Tibial nerve (tissue), 4 donors: ENCODE measurements at regions not wholly inside any gene's neighbourhood (a gene's known extent, or its start where the extent isn't known, plus 50 kb on each side); places are given as distances from the start of the nearest gene placed in this dataset.
A peak's percentile ranks its signal among the peaks of the same experiment; 100 is the strongest.

Experiments
- DNase-seq, 2 donors: peaks; one replicate each; pipeline ENCODE4 v3.0.0-alpha.2; 2019; ENCODE audit warnings: low spot score in 2 of 2
- H3K27ac ChIP-seq, 4 donors: fragments of 200-600 bp; sonication (generic) in 3 of 4; one replicate each; pipeline ENCODE4 v1.5.1; 2017 to 2019; ENCODE audit warnings: mild to moderate bottlenecking in 1 of 4
- H3K27me3 ChIP-seq, 2 donors: fragments of 200-600 bp; sonication (generic) in 1 of 2; one replicate each; pipeline versions ENCODE4 v1.5.1 to v1.6.0; 2017 to 2019
- H3K36me3 ChIP-seq, 3 donors: fragments of 200-600 bp; sonication (generic); one replicate each; pipeline ENCODE4 v1.5.1; 2018 to 2019
- H3K4me1 ChIP-seq, 4 donors: fragments of 200-600 bp; sonication (generic) in 3 of 4; one replicate each; pipeline ENCODE4 v1.5.1; 2017 to 2019
- H3K4me3 ChIP-seq, 4 donors: fragments of 200-600 bp; sonication (generic) in 3 of 4; one replicate each; pipeline ENCODE4 v1.5.1; 2017 to 2019; ENCODE audit warnings: mild to moderate bottlenecking in 1 of 4, moderate library complexity in 1 of 4
- H3K9me3 ChIP-seq, 4 donors: fragments of 200-600 bp; sonication (generic) in 3 of 4; one replicate each; pipeline ENCODE4 v1.5.1; 2017 to 2019
- CTCF ChIP-seq, 5 experiments: fragments of 200-600 bp in 3 of 5; fragments of 450-650 bp in 2 of 5; sonication (generic) in 3 of 5; IDR thresholded peaks; one replicate each; pipeline ENCODE4 v1.5.1; 2016 to 2019; ENCODE audit warnings: antibody characterized with exemption in 5 of 5, mild to moderate bottlenecking in 3 of 5, moderate library complexity in 2 of 5
- EP300 ChIP-seq, 2 donors: sonication (generic); formaldehyde crosslinking; IDR thresholded peaks; one replicate each; pipeline ENCODE4 v1.6.1; 2017; ENCODE audit warnings: antibody characterized with exemption in 2 of 2, mild to moderate bottlenecking in 1 of 2
- POLR2A ChIP-seq, 2 donors: fragments of 450-650 bp; IDR thresholded peaks; one replicate each; pipeline ENCODE4 v1.6.1; 2017; ENCODE audit warnings: antibody characterized with exemption in 2 of 2, mild to moderate bottlenecking in 2 of 2, moderate library complexity in 2 of 2
- WGBS, 2 donors: methylation state at CpG; one replicate each; pipeline ENCODE4 v1.1.5; 2018; 5-methylcytosine and 5-hydroxymethylcytosine counted together

- Histone ChIP-seq H3K27ac (no peak overlapping the region), H3K27me3 (no peaks in the 10 kb centered on the region), H3K9me3 (no peaks in the 10 kb centered on the region), H3K4me3 (no peak overlapping the region), H3K36me3 (no peaks in the 10 kb centered on the region), H3K4me1 (no peaks in the 10 kb centered on the region)
- no peak for TF ChIP-seq EP300 (IDR thresholded peaks at IDR 0.05)
- no peak for TF ChIP-seq CTCF (IDR thresholded peaks at IDR 0.05)
- no peak for TF ChIP-seq POLR2A (IDR thresholded peaks at IDR 0.05)
- no peak for DNase-seq
These were observed 222.2 kb upstream of the NUDT6 start for GRCh38 chr4:123144616-123145015.

GRCh38 chr4:123158576-123158975 lies 236.2 kb upstream of the NUDT6 start:
- WGBS, 2 donors, result 47% methylated on average over 3 of the region's 3 CpGs
- no peaks in the 10 kb centered on the region for H3K4me1 ChIP-seq
- no peaks in the 10 kb centered on the region for H3K9me3 ChIP-seq
- H3K27ac ChIP-seq, result no peak overlapping the region
- H3K27me3 ChIP-seq, result no peaks in the 10 kb centered on the region
- no peak overlapping the region for H3K4me3 ChIP-seq
- no peak for DNase-seq
- TF ChIP-seq CTCF (IDR thresholded peaks at IDR 0.05), result no peak
- H3K36me3 ChIP-seq, result no peaks in the 10 kb centered on the region

GRCh38 chr4:123159479-123159878 lies 237.1 kb upstream of the NUDT6 start:
- 50 to 52% methylated on average over 2 of the region's 2 CpGs for WGBS, 2 donors
- no peak for TF ChIP-seq EP300 (IDR thresholded peaks at IDR 0.05)
- TF ChIP-seq POLR2A (IDR thresholded peaks at IDR 0.05), result no peak
- no peak for TF ChIP-seq CTCF (IDR thresholded peaks at IDR 0.05)
- H3K27ac ChIP-seq, result no peak overlapping the region
- no peaks in the 10 kb centered on the region for H3K9me3 ChIP-seq
- DNase-seq, result no peak
- no peaks in the 10 kb centered on the region for H3K4me1 ChIP-seq
- H3K36me3 ChIP-seq, result no peaks in the 10 kb centered on the region
- no peaks in the 10 kb centered on the region for H3K27me3 ChIP-seq
- H3K4me3 ChIP-seq, result no peak overlapping the region

- no peaks in the 10 kb centered on the region for H3K4me1 ChIP-seq
- WGBS, 2 donors, result 85 to 93% methylated on average over 4 of the region's 4 CpGs
- no peak for DNase-seq
- TF ChIP-seq CTCF (IDR thresholded peaks at IDR 0.05) (no peak), POLR2A (IDR thresholded peaks at IDR 0.05) (no peak), EP300 (IDR thresholded peaks at IDR 0.05) (no peak)
- H3K4me3 ChIP-seq, result no peak overlapping the region
- no peaks in the 10 kb centered on the region for H3K27me3 ChIP-seq
- no peaks in the 10 kb centered on the region for H3K36me3 ChIP-seq
- H3K27ac ChIP-seq, result no peak overlapping the region
- H3K9me3 ChIP-seq, result no peaks in the 10 kb centered on the region
These were observed 233.7 kb upstream of the SPRY1 start for GRCh38 chr4:123162859-123163258.

- 58 to 69% methylated on average over 1 of the region's 1 CpG for WGBS, 2 donors
- no peaks in the 10 kb centered on the region for H3K27me3 ChIP-seq
- no peaks in the 10 kb centered on the region for H3K9me3 ChIP-seq
- DNase-seq, result no peak
- H3K27ac ChIP-seq, result no peak overlapping the region
- H3K4me3 ChIP-seq, result no peak overlapping the region
- no peaks in the 10 kb centered on the region for H3K4me1 ChIP-seq
- no peak for TF ChIP-seq POLR2A (IDR thresholded peaks at IDR 0.05)
- peak in 1 of 2 donors; percentile 20 for TF ChIP-seq EP300 (IDR thresholded peaks at IDR 0.05)
- no peaks in the 10 kb centered on the region for H3K36me3 ChIP-seq
These were observed 233.1 kb upstream of the SPRY1 start for GRCh38 chr4:123163501-123163900.

GRCh38 chr4:123166023-123166422 lies 230.6 kb upstream of the SPRY1 start:
- no peak overlapping the region for H3K27ac ChIP-seq
- H3K27me3 ChIP-seq, result no peaks in the 10 kb centered on the region

More at GRCh38 chr4:123166023-123166422, 230.6 kb upstream of the SPRY1 start:
- H3K4me1 ChIP-seq, result no peaks in the 10 kb centered on the region
- TF ChIP-seq EP300 (IDR thresholded peaks at IDR 0.05), result no peak
- no peak for TF ChIP-seq POLR2A (IDR thresholded peaks at IDR 0.05)
- TF ChIP-seq CTCF (IDR thresholded peaks at IDR 0.05), result no peak
- no peaks in the 10 kb centered on the region for H3K9me3 ChIP-seq
- no peaks in the 10 kb centered on the region for H3K36me3 ChIP-seq
- 87 to 88% methylated on average over 3 of the region's 3 CpGs for WGBS, 2 donors
- no peak overlapping the region for H3K4me3 ChIP-seq
- no peak for DNase-seq
